D721Med (cell line): ENCODE measurements at regions not wholly inside any gene's neighbourhood (a gene's known extent, or its start where the extent isn't known, plus 50 kb on each side); places are given as distances from the start of the nearest gene placed in this dataset.

ENCODE experiments used
- DNase-seq: peaks from one replicate; pipeline ENCODE4 v3.0.0; 2011; ENCODE audit warnings: low spot score; ENCODE audit not compliant: insufficient read length
- FAIRE-seq: peaks from 2 replicates; lab custom pipeline; 2011; peaks lifted over from hg19 to GRCh38; lab: Jason Lieb, UNC
- CTCF ChIP-seq: IDR thresholded peaks from 2 replicates; pipeline ENCODE4 v1.5.1; 2012; ENCODE audit warnings: mild to moderate bottlenecking, control low read depth; ENCODE audit not compliant: insufficient read depth; ENCODE audit errors: missing control alignments

- FAIRE-seq: no peak
- TF ChIP-seq CTCF: no peak
Measured at GRCh38 chr20:12294678-12295077, 377.0 kb downstream of the BTBD3 start.

DNA sequence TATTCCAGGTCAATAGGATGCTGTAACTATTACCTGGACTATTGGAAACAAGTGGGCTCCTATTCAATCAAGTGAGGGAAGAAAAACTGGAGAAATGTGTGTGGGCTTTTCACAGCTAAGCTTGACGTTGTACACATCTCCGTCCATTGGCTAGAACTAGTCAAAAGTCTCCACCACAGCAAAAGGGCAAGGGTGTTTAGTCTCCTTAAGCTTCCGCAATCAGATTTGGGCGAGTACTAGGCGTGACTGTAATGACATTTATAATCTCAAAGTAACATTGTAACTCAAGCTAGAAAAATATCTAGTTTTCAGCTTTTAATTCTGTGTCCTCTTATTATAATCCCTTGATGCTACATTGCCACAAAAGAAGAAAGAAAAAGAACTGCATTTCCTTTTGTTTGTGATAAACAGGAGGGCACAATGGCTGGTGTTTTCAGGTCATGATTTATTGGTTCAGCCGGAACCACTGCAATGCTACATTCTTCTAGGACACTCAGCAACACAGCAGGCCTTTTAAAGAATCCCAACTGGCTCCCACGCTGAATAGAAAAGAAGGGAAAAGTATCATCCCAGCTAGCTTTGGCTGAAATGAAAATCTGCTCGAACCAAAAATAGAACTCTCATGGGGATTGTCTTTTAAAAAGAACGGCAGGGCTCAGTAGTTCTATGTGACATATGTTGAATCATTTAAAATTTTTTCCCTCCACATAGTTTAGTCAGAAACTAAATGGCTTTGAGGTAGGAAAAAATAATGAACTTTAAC is 387.7 kb downstream of the BTBD3 start:
- no peak for TF ChIP-seq CTCF
- DNase-seq (no peak), FAIRE-seq (no peak)

More at GRCh38 chr20:12294678-12295077, 377.0 kb downstream of the BTBD3 start:
- no peak for DNase-seq

GRCh38 chr20:12306107-12306506 is 388.4 kb downstream of the BTBD3 start:
- no peak for TF ChIP-seq CTCF
- FAIRE-seq (no peak), DNase-seq (no peak)

GRCh38 chr20:12311094-12311865 is 393.6 kb downstream of the BTBD3 start:
- DNase-seq (no peak), FAIRE-seq (no peak)
- no peak for TF ChIP-seq CTCF

- FAIRE-seq (no peak), DNase-seq (no peak)
Measured at GRCh38 chr20:12315652-12316051, 398.0 kb downstream of the BTBD3 start.

DNA sequence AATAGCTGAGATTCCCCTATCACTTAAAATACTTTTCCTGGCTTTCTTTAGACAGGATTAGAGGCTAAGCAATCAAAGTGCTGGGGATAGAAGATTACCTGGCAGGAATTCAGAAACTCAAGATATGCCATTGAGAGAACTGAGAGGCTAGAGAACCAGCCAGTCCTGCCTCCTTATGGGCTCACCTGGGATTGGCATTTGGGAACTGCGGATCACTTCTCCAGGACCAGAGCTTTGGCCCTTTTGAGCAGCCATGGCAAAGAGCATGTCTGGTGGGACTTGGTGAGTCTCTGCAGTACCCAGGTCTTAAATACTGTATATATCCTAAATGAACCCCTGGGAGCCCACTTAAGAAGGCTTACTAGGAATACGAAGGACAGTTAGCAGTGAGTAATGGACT is 399.1 kb downstream of the BTBD3 start:
- TF ChIP-seq CTCF: no peak
- FAIRE-seq (no peak), DNase-seq (no peak)

More at GRCh38 chr20:12315652-12316051, 398.0 kb downstream of the BTBD3 start:
- TF ChIP-seq CTCF: no peak
